Activated CD8-positive, alpha-beta memory T cell treated with anti-CD3 and anti-CD28 coated beads for 1 hour (primary cell): ENCODE measurements at regions not wholly inside any gene's neighbourhood (a gene's known extent, or its start where the extent isn't known, plus 50 kb on each side); places are given as distances from the start of the nearest gene placed in this dataset.

ENCODE experiments used
- DNase-seq, 2 donors: peaks; one replicate each; pipeline ENCODE4 v3.0.0-alpha.2; 2020; ENCODE audit warnings: low read depth in 1 of 2; ENCODE audit errors: extremely low read depth in 1 of 2

DNA sequence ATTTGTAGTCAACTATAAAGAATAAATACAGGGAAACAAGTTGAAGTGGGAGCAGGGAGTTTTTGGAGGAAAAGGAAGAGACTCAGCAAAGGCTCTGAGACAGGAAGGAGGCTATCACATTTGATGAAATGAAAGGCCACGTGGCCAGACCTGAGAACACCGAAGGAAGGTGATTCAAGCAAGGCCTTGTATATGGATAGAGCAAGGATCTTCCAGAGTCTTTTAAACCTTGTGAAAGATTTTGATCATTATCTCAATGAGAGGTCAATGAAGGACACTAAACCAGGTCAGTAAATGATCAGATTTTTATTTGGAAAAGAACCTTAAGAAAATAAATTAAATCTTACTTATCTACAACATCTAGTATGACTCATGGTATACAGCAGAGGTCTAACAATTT lies 523.5 kb downstream of the SLC16A7 start:
- no peak for DNase-seq

DNA sequence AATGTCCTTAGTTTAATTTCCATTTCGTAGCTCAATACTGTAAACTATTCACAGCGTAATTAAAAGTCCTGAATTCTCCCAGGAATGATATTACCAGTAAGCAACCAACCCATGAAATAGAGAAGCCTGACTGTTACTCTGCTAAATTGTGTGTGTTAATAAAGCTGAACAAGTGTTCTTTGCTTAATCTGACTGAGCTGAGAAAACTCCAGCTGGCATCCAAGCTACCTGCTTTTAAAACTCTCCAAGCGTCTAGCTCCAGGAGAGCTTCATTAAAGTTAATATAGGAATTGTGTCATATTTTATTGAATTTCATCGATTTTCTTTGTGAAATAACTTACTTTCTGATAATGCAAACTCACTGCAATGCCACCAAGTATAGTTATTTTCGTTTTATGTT lies 524.4 kb downstream of the SLC16A7 start:
- DNase-seq: no peak

DNA sequence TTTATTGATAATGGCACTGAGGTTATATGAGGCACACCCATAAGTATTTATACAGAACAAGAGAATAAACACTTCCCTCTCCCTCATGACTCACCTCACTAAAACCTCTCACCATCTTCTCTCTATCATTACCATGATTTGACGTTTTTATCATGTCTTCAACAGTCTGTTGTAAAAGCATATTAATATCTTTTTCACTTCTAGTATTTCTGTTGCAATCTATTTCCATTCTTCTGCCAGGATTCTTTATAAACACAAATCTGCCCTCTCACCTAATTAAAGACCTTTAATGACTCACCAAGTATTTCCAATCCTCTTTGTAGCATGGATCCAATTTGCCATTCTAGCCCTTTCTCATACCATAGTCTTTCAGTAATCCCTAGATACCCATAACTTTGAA lies 527.7 kb downstream of the SLC16A7 start:
- no peak for DNase-seq

DNA sequence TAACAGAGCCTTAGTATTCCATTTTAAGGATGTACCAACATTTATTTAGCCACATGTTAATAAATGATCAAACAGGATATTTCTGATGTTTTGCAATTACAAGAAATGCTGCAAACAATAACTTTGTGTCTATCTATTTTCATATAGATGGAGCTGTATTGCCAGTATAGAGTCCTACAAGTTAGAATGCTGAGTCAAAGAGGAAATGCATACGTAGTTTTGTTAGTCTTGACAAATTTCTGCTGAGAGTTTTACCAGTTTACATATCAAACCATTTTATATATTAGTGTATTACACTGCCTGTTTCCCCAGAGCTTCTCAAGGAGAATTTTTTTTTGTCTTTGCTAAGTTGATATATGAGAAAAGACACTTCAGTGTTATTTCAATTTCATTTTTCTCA lies 541.7 kb downstream of the SLC16A7 start:
- DNase-seq: no peak

DNA sequence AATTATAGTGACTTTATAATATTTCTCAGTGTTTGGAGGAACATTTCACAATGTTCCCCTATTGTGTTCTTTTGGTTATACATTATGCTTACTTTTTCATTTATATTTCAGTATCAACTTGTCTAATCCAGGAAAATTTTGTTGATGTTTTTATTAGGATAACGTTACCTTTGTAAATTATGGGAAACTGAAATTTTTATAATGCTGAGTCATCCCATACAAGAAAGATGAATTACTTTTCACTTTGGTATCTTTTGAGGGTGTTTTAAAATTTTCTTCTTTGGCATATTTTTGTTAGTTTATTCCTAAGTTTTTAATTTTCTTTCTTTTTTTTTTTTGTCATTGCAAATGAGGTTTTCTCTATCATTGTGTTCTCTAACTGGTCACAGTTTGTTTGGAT lies 542.7 kb downstream of the SLC16A7 start:
- DNase-seq: no peak

- DNase-seq: no peak
Measured at GRCh38 chr12:60144395-60144794, 548.6 kb downstream of the SLC16A7 start.

DNA sequence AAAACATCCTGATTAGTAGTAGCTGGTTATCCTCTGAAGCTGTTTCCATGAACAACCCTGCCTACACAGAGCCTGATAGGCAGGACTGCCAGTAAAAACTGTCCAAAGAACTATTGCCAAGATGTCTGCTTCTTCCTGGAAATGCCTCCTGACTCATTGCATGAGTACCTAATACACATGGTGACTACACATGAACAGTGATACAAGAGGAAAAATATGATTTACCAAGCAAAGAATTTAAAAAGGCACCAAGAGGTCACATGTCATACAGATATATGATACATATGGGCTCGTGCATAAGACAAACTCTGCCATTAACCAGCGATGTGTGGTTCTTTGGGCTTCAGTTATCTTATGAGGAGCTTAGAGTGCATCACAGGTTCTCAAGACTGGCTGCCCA lies 552.3 kb downstream of the SLC16A7 start:
- no peak for DNase-seq

GRCh38 chr12:60148831-60149230 lies 553.0 kb downstream of the SLC16A7 start:
- DNase-seq: no peak

DNA sequence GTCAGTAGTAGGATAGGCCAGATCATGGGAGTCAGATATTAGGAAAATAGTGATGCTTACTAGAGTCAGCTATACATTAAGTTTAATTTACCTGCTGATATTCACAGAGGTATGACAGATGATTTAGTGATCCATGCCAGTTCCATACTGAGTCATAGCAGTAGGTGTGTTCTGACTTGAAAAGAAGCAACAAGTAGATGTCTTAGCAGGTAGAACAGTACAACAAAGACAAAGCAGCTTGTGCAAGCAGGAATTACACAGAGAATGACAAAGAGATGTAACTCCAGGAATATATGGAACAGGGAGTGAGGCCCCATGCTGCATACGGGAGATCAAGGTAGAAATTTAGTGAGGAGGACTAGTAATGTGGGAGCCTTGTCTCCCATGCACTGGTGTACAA lies 556.9 kb downstream of the SLC16A7 start:
- DNase-seq: no peak

- no peak for DNase-seq
Measured at GRCh38 chr12:60159761-60160160, 563.9 kb downstream of the SLC16A7 start.

DNA sequence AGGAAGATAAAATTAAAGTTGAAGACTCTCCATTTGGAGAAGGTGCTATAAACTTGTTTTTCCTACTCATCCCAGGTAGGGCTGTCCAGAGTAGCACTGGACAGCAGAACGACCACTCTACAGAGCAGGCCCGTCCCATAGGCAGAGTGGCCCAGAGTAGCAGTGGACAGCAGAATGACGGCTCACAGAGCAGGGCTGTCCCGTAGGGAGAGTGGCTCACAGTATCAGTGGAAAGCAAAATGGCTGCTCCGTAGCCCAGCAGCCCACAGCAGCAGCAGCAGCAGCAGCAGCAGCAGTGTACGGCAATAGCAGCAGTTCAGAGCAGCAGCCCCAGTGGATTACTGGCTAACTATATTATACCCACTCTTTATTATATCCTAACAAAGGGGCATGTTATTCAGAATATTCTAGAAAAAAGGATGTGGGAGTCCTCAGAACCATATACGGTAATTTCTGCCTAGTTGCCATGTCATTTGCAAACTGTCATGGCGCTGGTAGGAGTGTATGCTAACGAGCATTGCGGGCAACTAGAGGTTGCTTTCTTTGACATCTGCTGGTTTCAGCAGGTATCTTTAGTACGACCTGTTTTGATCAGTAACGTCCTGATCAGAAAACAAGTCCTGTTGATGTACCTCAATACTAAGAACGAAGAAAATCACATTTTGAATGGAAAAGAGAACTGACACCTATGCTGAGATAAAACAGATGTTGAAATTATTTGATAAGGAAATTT lies 567.3 kb downstream of the SLC16A7 start:
- DNase-seq: no peak

GRCh38 chr12:60165781-60166180 lies 570.0 kb downstream of the SLC16A7 start:
- no peak for DNase-seq

GRCh38 chr12:60168441-60168840 lies 572.6 kb downstream of the SLC16A7 start:
- DNase-seq: no peak

DNA sequence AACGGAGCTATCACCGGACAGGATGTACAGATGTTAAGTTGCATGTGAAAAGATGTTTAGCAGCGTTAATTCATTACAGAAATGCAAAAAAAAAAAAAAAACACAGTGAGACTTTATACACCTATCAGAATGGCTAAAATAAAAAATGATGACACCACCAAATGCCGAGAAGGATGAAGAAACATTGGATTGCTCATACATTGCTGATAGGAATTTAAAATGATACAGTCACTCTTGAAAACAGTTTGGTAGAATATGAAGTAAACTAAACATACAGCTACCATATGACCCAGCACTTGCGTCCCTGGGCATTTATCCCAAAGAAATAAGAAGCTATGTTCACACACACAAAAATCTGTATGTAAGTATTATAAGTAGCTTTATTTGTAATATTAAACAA lies 574.1 kb downstream of the SLC16A7 start:
- no peak for DNase-seq

DNA sequence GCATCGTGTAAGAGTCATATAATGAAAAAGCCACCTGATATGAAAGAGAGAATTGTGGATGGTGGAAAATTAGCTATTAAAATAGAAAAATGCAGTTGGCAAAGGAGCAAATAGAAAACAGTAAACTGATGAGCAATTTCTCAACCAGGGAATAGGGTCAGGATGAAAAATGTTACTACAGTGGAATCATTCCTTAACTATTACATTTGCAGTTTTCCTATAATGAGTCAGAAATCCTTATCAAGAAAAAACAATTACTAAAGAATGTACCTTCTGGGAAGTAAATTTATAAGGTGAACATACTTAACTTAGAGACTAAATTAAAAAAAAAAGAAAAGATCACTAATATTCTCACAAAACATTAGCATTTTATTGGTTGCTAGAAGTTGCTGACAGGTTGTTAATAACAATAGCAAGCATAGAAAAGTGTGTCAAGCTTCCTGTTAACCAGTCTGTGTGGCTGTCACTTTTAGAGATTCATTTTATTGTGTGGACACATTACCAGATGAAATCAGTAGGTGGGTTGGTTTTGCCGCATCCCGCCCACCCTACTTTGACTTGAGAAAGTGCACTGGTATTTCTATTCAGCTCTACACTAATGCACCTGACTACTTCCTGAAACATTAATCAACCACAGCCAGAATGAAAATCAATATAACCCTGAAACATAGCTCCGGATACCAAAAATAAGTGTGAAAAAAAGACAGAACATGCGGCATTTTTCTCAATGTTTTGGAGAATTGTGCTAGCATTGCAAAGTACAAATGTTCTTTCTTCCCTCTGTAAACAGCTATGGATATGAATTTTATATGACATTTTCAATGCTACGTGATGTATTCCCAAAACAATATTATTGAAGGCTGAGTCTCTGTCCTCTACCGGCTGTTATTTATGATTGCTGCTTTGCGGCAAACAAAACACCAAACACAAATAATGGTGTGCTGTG lies 576.7 kb downstream of the SLC16A7 start:
- no peak for DNase-seq

DNA sequence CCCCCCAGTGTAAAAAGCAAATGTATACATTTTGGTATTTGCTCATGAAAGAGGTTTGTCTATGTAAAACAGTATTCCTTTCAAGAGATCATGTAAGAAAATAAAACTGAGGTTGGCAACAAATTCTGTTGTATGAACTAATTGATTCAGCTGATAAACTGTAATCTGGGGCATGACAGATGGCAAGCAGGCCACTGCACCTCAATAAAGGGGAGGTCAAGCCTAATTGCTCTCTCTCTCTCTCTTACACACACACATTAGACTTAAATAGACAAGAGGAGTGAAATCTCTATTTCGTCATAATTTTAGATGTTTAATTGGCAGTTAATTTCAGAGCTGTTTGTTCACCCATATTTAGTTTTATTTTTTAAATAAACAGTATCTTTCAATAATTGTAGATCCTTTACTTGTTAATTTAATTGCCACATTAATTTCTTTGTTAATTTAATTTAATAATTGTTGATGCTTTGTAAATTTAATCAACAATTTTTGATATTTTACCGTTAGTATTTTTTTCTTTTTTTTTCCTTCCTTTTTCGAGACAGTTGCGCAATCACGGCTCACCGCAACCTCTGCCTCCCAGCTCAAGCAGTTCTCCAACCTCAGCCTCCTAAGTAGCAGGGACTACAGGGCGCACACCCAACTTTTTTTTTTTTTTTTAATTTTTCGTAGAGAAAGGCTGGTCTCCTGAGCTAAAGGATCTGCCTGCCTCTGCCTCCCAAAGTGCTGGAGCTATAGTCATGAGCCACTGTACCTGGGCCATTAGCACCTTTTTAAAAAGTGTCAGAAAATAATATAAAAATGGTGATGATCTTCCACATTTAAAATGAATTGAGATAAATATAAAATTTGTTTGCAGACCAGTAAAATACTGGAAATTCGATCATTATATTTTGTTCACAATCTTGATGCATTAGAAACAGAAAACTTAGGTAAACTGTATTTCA lies 577.7 kb downstream of the SLC16A7 start:
- no peak for DNase-seq

- no peak for DNase-seq
Measured at GRCh38 chr12:60174476-60174875, 578.6 kb downstream of the SLC16A7 start.

GRCh38 chr12:60174941-60175340 lies 579.1 kb downstream of the SLC16A7 start:
- no peak for DNase-seq

DNA sequence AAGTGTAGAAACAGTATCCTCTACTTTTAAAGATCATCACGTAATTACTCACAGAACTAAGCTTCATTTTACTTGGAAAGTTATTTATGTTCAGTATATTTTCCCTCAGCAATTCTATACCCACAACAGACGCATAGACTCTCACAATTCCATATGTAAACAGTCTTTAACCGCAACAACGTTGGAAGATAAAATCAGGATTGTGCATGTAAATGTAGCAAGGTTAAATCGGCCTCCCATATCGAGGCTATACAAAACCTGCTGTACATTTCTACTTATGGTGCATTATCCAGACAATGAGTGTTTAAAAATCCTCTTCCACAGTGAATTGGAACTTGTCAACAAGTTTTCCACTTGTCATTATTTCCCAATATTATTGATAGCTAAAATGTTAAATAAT lies 581.1 kb downstream of the SLC16A7 start:
- no peak for DNase-seq

GRCh38 chr12:60180298-60180697 lies 584.5 kb downstream of the SLC16A7 start:
- DNase-seq: no peak

- no peak for DNase-seq
Measured at GRCh38 chr12:60182354-60182753, 586.5 kb downstream of the SLC16A7 start.
